HUES6 (cell line): ENCODE measurements at regions not wholly inside any gene's neighbourhood (a gene's known extent, or its start where the extent isn't known, plus 50 kb on each side); places are given as distances from the start of the nearest gene placed in this dataset.

ENCODE experiments used
- H3K27ac ChIP-seq: 2 replicates; pipeline ENCODE4 v1.7.0; 2013; ENCODE audit warnings: low read depth, mild to moderate bottlenecking, low read length, inconsistent platforms
- H3K27me3 ChIP-seq: 2 replicates; pipeline ENCODE4 v1.6.1; 2013; ENCODE audit warnings: low read length; ENCODE audit not compliant: control insufficient read depth, insufficient read depth
- H3K36me3 ChIP-seq: 2 replicates; pipeline ENCODE4 v1.6.1; 2013; ENCODE audit warnings: low read length; ENCODE audit not compliant: control insufficient read depth, insufficient read depth
- H3K4me1 ChIP-seq: 2 replicates; pipeline ENCODE4 v1.6.1; 2013; ENCODE audit warnings: low read length; ENCODE audit not compliant: control insufficient read depth, insufficient read depth
- H3K4me3 ChIP-seq: 2 replicates; pipeline ENCODE4 v1.5.1; 2013; ENCODE audit warnings: low read depth, low read length
- H3K9ac ChIP-seq: one replicate; pipeline ENCODE4 v1.6.1; 2013; ENCODE audit warnings: mild to moderate bottlenecking, low read length
- H3K9me3 ChIP-seq: 2 replicates; pipeline ENCODE4 v1.6.1; 2013; ENCODE audit warnings: low read depth, low read length; ENCODE audit not compliant: control insufficient read depth, insufficient read depth

DNA sequence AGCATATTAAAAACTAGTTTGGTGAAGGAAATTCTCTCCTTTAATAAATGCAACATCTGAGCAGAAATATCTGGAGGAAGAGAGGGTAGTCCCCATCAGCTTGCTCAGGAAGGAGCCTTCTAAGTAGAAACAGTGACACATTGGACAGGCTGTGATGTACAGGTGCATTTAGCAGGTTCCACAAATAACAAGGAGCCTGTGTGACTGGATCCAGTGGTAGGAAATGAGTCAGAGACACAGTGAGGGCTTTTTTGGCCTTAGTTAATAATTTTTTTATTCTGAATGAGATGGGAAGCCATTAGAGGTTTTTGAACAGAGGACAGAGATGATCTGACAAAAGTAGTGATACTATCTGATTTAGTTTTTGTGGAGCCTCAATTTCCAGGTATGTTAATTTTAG is 738.9 kb upstream of the PTBP2 start:
- no peak overlapping the region for H3K27ac ChIP-seq
- no peak overlapping the region for H3K9ac ChIP-seq
- no peaks in the 10 kb centered on the region for H3K36me3 ChIP-seq
- 0 out of 2 replicates have a peak, but pooled peaks cover 4% of the 10 kb centered on the region for H3K4me1 ChIP-seq
- H3K27me3 ChIP-seq, result no peaks in the 10 kb centered on the region
- no peak overlapping the region for H3K4me3 ChIP-seq
- no peaks in the 10 kb centered on the region for H3K9me3 ChIP-seq

DNA sequence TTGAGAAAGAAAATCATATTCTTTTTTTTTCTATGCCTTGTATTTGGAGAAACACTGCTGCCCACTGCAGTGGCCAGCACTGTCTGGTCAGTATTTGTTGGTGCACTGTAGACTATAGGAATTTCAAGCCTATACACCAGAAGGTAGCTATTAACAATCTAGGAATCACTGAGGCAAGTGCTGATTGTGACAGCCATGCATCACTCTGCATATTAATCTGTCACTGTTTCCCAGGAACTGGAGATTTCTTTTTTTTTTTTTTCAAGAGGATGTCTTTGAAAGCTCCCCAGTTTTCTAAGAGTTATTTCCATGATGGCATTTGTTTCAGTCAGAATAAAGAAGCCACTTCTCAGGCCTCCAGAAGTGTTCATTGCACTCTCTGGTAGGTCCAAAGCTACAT is 737.8 kb upstream of the PTBP2 start:
- Histone ChIP-seq H3K9ac (no peak overlapping the region), H3K9me3 (no peaks in the 10 kb centered on the region), H3K4me1 (0 out of 2 replicates have a peak, but pooled peaks cover 4% of the 10 kb centered on the region), H3K36me3 (no peaks in the 10 kb centered on the region), H3K4me3 (no peak overlapping the region), H3K27me3 (no peaks in the 10 kb centered on the region), H3K27ac (no peak overlapping the region)

DNA sequence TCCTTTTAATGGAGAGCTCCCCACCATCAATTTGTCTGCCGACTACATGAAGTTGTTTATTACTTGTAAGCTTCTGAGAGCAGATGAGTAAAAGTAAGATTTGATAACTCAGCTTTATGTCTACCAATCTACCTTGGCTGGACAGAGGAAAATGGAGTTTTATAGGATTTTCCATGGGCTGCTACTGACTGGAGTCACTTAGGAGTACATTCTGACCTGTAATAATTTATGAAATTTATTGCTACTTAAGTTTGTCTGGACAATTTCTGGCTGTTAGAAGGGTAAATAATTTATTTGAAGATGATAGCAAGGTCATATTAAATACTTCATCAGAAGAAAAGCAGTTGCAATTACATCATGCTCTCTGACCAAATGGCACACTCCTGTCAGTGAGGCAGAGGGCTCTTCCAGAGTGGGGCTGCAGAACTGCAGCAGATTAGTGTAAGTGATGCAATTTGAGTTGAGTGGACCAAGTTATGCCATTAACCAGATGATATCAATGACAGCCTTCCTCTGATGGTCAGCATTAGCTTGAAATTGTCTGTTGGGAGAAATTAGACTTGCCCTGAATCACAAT is 736.7 kb upstream of the PTBP2 start:
- no peak overlapping the region for H3K9ac ChIP-seq
- no peaks in the 10 kb centered on the region for H3K27me3 ChIP-seq
- no peaks in the 10 kb centered on the region for H3K36me3 ChIP-seq
- no peak overlapping the region for H3K4me3 ChIP-seq
- H3K9me3 ChIP-seq, result no peaks in the 10 kb centered on the region
- H3K4me1 ChIP-seq, result 0 out of 2 replicates have a peak, but pooled peaks cover 4% of the 10 kb centered on the region
- no peak overlapping the region for H3K27ac ChIP-seq

DNA sequence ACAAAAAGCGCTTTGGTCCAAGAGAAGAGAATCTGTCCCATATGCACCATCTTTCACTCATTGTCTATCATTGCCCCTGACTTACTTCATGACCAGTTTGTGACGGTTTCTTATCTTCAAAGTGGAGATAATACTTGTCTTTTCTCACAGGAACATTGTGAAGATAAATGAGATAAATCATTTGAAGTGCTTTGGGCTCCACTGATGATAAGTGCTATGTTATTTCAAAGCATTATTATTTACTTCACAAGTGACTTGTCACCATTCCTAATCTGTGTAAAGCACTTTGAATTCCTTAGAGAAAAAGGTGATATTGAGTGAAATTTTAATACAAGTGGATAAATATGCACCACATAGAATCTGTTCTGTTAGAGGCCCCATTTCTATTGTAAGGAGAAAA is 731.6 kb upstream of the PTBP2 start:
- H3K36me3 ChIP-seq, result no peaks in the 10 kb centered on the region
- no peaks in the 10 kb centered on the region for H3K9me3 ChIP-seq
- no peak overlapping the region for H3K27ac ChIP-seq
- peaks cover 5% of the 10 kb centered on the region; the same call in 1 of the 2 replicates for H3K4me1 ChIP-seq
- no peak overlapping the region for H3K9ac ChIP-seq
- no peak overlapping the region for H3K4me3 ChIP-seq
- no peaks in the 10 kb centered on the region for H3K27me3 ChIP-seq

DNA sequence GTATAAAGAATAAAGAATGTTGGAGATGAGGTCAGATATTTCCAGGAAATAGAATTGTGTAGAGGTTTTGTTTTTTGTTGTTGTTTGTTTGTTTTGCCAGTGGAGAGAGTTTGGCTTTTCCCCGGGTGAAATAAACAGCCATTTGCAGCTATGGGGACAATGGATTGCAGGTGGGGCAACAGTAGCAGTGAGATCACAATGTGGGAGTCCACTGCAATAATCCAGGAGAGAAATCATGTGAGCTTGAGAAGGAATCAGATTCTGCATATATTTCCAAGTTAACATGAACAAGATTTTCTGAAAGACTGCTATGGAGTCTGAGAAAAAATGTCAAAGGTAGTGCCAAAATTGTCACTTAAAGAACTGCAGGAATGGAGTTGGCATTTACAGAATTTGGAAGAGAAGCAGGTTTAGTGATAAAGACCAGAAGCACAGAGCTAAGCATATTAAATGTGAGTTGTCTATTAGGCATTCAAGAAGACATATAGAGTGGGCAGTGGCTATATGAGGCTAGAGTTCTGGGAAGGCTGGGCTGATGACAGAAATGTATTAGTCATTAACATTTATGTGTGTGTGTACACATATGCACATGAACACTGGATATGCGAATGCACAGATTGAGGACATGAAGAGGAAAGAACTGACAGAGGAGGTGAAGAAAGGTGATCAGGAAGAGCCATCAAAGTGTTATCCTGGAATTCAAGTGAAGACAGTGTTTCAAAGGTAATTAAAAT is 729.6 kb upstream of the PTBP2 start:
- H3K36me3 ChIP-seq, result no peaks in the 10 kb centered on the region
- H3K4me3 ChIP-seq, result no peak overlapping the region
- no peak overlapping the region for H3K9ac ChIP-seq
- H3K27me3 ChIP-seq, result no peaks in the 10 kb centered on the region
- H3K27ac ChIP-seq, result no peak overlapping the region
- H3K9me3 ChIP-seq, result no peaks in the 10 kb centered on the region
- H3K4me1 ChIP-seq, result peaks cover 3% of the 10 kb centered on the region; the same call in 1 of the 2 replicates

DNA sequence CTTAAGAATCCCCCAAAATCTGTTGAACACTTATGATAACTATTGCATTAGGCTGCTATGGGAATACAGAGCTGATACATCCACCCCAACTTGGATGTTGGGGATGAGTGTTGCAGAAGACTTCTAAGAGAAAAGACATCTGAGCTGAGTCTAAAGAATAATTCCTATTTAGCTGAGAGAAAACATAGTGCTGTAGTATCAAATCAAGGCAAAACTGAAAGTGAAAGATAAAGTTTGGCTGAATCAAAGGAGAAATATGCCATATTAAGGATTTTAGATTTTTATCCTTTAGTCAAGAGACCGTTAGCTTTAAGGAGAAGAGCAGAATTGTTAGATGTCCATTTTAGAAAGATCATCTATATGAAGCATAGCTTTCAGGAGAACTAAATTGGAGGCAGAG is 726.9 kb upstream of the PTBP2 start:
- H3K4me3 ChIP-seq, result no peak overlapping the region
- H3K9me3 ChIP-seq, result no peaks in the 10 kb centered on the region
- H3K27me3 ChIP-seq, result no peaks in the 10 kb centered on the region
- H3K4me1 ChIP-seq, result peaks cover 3% of the 10 kb centered on the region; the same call in 1 of the 2 replicates
- no peaks in the 10 kb centered on the region for H3K36me3 ChIP-seq
- no peak overlapping the region for H3K27ac ChIP-seq
- H3K9ac ChIP-seq, result no peak overlapping the region

DNA sequence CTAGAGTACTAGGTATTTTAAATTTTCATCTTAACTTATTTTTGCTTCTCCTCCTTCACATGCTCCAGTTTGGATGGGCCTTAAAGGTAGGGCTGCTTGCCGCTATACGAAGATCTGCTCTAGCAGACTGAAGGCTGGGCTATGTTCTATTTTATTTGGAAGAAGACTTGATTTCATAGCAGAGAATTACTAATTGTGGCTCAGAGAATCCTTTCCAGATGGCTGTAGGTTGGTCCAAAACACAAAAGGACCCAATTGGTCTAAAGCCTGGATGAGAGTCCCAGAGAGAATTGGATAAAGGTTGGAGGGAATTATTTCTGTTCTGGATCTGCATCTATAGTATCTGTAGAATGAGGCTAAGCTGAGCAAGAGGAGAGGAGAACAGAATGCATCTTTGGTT is 719.4 kb upstream of the PTBP2 start:
- Histone ChIP-seq H3K27me3 (no peaks in the 10 kb centered on the region), H3K9ac (no peak overlapping the region), H3K27ac (no peak overlapping the region), H3K4me3 (no peak overlapping the region), H3K9me3 (0 out of 2 replicates have a peak, but pooled peaks cover 3% of the 10 kb centered on the region), H3K4me1 (peaks cover 15% of the 10 kb centered on the region), H3K36me3 (no peaks in the 10 kb centered on the region)

DNA sequence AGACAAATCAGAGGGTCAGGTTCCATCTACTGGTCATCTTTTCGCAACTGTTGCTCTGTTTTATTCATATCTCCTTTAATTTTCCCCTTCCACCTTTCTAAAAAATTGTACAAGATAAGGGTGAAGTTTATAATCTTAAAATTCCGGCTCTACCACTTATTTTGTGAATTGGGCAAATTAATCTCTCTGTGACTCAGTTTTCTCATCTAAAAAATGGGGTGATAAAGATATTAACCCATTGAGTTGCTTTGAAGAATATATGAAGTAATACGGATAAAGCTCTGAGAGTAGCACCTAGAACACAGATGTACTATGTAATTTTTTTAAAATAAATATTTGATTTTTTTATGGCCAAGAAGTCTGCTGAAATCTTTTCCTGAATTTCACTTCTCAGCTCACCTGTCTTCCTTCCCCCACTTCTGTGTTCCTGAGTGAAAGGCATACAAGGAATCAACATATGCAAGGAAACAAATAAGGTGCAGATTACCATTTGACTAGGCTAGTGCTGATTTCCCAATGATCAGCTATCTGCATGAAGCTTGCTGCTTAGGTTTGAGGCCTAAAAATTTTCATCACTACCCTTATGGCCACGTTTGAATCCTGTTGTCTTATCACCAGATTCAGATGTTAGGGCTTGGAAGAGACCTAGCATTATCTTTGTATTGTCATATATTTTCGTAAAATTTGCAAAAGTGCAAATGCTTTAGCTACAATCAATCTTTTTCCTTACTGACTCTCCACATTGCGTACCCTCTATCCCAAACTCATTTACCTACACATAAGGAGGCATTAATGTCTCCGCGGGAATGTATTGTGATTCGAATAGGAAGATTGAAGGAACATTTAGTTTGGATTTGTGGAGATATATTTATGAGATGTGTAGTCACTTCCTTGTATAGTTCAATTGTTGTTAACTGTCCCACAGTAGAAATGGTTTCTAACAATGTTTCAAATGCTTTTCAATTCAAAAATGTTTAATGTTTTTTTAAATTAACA is 718.3 kb upstream of the PTBP2 start:
- H3K9ac ChIP-seq, result peak overlapping the region; percentile 58
- H3K4me3 ChIP-seq, result peak overlapping the region; percentile 23; the same call in 1 of the 2 replicates
- peaks cover 15% of the 10 kb centered on the region for H3K4me1 ChIP-seq

DNA sequence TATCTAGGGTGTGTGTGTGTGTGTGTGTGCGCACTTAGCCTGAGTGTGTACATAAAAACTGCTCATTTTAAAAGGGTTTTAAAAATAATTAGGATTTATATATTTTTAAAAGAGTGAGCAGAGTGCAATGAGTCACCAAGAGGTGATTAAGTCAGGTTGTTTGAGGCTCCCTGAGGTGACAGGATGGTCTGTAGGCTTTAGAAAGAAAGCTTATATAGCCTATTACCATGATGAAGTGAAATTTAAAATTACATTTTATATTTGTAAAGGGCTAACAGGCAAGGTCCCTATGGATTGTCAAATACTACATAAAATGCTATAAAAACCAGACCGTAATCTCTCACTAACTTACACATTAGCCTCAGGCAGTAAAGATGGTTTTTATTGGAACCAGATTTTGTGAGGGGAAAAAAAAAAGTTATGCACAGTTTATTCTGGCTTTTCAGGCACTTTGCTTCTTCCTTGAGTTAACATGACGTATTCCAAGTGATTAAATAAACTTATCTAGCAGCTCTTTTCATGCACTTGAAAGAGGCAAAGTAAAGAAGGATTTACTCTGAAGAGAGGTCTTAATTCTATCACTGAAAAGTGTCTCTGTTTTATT is 711.7 kb upstream of the PTBP2 start:
- Histone ChIP-seq H3K36me3 (no peaks in the 10 kb centered on the region), H3K4me3 (no peak overlapping the region), H3K27me3 (no peaks in the 10 kb centered on the region), H3K9ac (no peak overlapping the region), H3K9me3 (0 out of 2 replicates have a peak, but pooled peaks cover 3% of the 10 kb centered on the region), H3K4me1 (no peaks in the 10 kb centered on the region), H3K27ac (no peak overlapping the region)

More for the DNA sequence above, 718.3 kb upstream of the PTBP2 start:
- Histone ChIP-seq H3K27me3 (no peaks in the 10 kb centered on the region), H3K27ac (peak overlapping the region; percentile 88), H3K36me3 (no peaks in the 10 kb centered on the region), H3K9me3 (0 out of 2 replicates have a peak, but pooled peaks cover 3% of the 10 kb centered on the region)

DNA sequence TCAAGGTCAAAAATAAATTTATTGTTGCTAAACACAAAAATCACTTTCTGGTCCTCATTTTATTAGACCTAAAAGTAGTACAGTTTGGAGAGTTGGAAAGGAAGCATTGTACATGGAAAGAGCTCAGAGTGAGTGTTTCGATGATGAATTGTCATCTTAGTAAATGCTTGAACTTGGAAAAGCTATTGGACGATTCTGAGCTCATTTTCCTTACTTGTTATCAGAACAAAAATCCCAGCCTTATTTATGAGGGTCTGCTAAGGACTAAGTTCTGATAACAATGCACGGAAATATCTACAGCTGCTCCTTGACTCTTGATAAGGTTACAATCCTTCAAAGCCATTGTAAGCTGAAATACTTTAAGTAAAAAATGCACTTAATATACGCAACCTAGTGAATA is 710.0 kb upstream of the PTBP2 start:
- Histone ChIP-seq H3K4me1 (no peaks in the 10 kb centered on the region), H3K4me3 (no peak overlapping the region), H3K9ac (no peak overlapping the region), H3K27me3 (no peaks in the 10 kb centered on the region), H3K27ac (no peak overlapping the region), H3K9me3 (no peaks in the 10 kb centered on the region), H3K36me3 (no peaks in the 10 kb centered on the region)
